HG02798 (cell line): ENCODE measurements at regions not wholly inside any gene's neighbourhood (a gene's known extent, or its start where the extent isn't known, plus 50 kb on each side); places are given as distances from the start of the nearest gene placed in this dataset.

Experiments used
- ATAC-seq: cut with Tn5 transposase; IDR thresholded peaks from one replicate; pipeline ENCODE4 v1.9.1; 2021; ENCODE audit warnings: mild to moderate bottlenecking; ENCODE audit not compliant: unreplicated experiment, poor library complexity

DNA sequence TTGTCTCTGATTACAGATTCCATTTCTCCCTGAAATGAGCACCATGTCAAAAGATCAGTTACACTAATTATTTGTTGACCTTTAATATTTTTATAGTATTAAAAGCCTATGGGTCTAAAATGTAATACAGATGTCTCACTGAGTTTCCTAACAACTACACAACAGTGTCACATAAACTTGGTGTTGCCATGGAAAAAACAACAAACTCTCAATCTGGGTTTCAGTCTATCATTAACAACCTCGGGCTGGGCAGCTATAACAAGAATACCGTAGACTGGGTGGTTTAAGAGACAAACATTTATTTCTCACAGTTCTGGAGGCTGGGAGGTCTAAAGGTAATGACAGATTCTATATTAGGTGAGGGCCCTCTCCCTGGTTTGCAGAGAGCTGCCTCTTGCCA is 407.1 kb downstream of the HNRNPD start:
- ATAC-seq = no peak

DNA sequence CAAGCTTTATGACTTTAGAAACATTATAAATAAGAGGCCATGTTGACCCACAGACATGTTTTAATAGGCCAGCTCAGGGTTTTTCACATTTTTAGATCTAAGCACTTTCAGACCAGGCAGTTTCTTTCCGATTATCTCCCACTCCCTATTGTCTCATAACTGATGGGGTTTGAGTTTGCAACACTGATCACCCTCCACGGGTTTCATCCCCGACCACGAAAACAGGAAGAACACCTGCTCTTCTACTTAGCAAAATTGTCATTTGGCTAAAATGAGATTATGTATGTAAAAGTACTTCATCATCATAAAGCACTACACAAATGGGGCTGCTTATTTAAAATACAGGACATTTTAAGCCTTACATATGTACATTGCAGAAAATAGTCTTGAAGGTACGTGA is 407.9 kb downstream of the HNRNPD start:
- ATAC-seq = no peak

DNA sequence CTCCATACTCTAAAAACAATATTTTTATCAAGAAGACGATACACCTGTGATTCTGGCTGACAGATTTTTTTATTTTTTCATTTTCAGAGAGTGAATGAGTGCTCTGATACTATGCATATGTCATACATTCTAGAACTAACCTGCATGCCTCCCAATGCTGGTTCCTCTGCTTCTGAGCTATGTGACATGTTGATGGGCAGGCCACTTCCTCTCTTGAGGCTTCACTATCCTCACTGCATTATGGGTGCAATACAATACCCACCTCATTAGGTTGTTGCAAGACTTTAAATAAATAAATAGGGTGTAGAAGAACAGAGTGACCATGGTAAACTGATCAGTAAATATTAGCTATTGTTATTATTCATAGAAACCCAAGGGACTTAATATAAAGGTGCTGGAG is 408.3 kb downstream of the HNRNPD start:
- no peak for ATAC-seq

DNA sequence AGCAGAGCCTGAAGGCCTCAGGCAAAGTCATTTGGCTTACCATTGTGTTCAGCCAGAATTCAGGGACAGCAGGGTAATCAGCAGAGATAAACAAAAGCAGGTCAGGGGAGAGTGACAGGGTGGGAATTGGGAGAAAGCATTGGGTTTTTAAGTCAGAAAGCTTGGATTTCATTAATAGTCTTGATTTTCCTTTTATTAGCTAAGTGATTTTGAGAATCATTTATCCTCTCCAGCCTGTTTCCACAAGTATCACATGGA is 410.1 kb downstream of the HNRNPD start:
- no peak for ATAC-seq

DNA sequence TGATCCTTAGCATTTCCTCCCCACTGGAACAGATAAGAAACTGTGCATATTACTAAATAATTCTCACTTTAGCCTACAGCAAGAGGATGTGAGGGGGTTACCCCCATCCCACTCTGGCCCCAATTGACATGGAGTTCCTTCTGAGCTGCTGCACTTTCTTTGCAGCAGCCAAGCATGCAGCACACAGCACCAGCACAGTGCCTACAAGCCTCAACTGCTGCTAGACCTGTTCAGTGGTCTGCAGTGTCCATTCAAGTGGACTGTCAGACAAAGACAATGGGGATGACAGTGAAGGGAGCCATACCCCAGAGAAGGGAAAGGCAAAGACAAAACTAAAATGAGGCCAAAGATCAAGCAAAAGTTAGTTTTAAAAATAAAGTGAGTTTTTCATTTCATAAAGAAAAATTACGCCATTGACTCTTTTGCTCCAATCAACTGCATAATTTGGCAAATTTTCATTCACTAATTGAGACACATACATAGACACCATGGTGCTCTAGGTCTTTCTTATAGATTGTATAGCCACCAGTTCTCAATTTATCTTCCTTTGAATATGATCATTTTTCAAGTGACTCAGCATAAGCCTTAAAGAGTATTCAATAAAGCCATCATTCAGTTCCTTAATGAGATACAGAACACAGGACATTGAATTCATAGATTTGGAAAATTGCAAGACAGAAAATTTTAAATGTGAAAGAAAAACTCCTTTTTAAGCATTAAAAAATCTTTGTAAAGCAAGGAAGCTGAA is 410.6 kb downstream of the HNRNPD start:
- ATAC-seq = no peak

DNA sequence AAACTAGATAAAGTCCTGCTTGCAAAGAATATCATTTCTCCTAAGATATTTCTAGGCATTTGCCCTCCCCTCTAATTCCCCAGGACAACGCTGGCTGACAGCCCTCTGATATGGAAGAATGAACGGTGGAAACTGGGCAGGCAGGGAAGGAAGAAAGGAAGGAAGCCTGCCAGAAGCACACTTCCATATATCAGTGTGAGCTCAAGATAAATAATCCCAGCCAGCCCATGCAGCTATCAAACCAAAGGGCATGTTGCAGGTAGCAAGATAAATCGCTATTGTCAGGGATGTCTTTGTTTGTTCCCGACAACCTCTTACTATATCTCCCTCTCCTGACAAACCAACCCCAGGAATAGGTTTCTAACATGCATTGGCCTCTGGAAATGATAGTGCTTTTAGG is 412.8 kb downstream of the HNRNPD start:
- no peak for ATAC-seq

DNA sequence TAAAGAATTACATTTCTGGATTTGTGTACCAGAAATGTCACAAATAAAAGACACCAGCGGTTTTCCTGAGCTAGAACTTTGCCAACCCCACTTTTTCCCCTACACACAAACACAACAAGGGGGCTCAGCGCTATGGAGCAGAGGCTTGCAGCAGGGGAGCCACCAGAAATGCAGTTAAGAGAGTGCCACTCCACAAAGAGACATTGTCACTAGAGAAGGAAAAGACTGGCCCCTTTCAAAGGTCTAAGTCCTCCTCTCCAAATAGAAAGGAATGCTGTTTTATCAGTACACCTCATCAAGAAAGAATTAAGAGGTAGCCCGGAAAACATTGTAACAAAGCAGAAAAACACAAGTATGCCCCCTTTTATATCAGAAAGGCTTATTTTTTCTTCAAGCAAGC is 419.5 kb downstream of the HNRNPD start:
- no peak for ATAC-seq

DNA sequence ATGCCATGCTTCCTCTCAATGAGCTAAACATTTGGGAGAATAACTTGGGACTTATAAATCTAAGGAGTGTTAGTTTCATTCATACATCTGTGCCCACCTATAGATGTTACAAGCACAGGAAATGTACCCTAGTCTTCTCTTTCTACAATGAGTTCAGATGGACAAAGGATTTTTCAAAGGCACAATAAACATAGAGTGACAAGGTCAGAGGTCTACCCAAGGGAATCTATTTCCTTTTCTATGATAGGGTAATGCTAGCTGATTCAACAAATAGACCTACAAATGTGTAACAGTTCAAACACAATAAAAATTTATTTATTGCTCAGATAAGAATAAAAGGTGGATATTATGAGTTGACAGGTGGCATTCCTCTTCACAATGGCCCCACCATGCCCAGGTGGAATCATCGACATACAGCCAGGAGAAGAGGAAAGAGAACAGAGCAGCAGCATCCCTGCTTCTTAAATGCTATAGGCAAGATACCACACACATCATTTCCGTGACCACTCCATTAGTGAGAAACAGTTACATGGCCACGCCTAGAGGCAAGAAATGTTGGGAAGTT is 421.8 kb downstream of the HNRNPD start:
- ATAC-seq = no peak

DNA sequence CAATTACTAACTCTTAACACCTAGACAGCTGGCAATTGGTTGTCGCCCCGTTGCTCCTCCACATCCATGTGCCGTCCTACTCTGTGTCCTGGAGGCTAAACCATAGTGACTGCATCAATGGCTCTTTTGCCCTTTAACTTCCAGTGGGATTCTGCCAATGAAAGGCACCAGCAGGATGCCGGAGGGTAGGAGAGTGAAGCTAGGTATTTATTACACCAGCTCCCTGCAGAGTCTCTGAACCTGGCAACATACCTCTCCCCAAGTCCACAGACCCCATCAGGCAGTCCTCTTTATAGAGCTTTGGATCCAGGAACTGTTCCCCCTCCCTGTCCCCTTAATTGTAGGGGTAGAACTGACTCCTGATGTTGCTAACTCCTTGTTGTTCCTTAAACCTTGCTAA is 426.8 kb downstream of the HNRNPD start:
- ATAC-seq = no peak

DNA sequence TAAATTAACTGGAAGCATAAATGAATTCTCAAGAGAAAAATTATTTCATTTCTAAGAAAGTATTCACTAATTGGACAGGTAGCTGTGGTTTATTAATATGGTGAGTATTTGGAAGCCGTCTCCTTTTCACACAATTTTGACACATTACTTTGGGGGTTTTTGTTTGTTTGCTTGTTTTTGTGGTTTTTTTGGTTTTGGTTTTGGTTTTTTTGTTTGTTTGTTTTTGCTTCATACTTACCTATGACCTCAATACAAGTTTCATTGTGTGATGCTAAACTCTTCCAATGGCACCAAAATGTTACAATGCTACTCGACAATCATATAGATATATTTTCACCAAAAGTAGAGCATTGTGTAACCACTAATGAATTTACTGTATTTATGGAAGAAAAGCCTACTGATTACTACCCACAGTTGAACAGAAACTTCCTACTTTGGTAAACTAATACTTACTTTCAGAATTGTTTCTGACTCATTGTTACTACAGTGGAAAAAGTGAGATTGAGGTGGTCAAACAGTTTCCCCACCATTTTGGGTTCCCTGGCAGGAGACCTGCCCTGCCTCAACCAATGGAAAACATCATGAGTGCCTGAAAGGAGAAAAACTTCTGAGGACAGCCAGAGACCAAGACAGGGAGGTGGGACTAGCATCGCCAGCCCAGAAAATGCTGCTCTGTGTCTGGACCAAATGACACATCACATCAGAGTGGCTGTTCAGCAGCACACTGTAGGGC is 443.1 kb downstream of the HNRNPD start:
- ATAC-seq = no peak

DNA sequence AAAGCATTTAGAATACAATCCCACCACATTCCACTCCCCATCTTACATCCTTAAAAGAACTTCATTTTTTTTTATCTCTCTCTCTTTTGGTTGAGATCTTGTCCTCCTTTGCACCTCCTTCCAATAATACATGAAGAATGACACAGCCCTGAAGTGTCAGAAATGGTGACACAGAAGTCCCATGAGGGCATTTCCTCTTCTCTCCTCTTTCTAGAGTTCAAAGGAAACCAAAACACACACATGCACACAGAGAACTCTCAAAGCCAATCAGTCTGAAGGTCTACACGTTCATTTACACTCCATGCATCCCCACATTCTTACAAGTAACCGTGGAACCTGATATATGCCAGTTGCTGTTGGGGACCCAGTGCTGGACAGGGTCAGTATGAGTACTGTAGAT is 450.7 kb downstream of the HNRNPD start:
- no peak for ATAC-seq

DNA sequence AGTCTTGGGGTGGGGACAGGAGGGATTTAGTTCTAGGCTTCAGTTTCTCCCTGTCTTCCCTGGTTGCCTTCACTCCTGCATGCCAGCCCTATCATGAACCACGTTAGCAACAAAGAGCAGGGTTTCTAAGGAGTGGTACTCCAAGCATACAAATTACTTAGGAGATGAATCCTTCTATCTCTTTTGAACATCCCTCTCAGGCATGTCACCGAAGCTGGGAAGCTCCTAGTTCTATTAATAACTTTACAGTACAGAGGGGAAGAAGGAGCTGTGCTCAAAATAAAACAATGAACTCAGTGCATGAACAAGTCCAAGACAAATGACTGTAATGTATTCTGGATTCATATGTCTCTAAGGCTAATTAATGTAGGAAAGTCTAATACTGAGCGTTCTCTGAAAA is 450.6 kb upstream of the RASGEF1B start:
- no peak for ATAC-seq

DNA sequence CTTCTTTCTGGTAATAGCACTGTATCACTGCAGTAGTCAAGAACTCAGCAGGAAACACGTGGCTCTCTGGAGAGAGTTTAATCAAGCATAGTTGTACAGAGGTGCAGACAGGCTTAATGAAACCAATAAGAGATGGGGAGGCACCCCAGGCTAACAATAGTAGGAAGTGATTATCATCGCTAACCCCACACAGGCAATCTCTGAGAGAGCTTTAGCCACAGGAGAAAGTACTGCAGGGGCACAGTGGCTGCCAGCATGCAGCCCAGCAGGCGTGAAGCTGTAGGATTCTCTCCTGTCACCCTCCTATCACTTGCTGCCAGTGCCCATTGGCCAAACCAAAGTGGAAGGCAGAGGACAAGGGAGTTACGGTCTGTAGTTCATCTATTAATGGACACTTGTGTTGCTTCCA is 450.0 kb upstream of the RASGEF1B start:
- no peak for ATAC-seq

DNA sequence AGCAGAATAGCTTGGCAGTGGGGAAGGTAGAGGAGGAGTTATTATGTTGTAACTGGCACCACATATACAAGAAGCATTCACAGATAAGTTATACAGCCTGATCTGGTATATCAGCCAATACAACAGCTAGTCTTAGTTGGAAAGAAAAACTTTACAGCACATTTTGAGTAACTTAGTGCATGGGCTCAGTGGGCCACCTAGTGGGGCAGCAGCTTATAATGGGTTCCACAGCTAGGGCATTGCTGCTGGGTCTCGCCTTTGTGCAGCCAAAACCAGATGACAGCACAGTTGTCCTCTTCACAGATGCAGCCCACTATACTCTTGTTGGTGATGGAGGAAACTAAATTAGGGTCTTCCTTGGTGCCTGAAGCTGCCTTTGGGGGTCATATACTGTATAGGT is 448.1 kb upstream of the RASGEF1B start:
- ATAC-seq = no peak

DNA sequence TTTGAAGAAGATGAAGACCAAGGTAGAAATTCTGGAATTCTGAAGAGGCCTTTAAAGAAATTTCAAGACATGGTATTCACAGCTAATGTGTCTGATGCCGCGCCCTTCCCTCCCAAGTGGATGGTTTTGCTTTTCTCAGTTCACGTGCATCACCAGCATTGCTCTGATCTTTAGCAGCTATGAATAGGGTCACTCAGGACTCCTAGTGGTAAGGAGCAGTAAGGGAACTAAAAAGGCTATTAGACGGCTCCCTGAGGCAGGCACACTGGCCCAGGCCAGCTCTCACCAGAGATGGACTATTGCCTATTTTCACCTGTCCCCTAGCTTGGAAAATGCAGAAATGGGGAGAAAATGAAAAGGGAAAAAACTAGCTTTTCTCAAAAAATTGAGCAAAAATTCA is 447.5 kb upstream of the RASGEF1B start:
- ATAC-seq = peak; percentile 78

DNA sequence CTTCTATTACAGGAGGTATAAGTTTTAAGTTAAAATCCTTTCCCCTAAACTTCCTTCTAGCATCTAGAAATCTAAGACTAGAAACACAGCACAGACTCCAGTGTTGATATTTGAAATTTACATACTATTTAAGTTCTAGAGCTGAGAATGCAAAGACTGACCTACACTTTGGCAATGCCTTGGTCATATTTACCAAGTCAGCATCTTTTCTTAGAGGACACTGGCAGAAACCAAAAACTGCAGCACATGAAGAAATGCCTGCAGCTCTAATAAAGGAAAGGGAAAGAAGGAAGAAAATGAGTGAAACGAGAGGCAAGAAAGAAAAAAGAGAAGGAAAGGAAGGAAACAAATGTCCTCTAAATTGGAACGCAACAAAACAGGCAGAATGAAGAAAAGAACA is 443.7 kb upstream of the RASGEF1B start:
- no peak for ATAC-seq

DNA sequence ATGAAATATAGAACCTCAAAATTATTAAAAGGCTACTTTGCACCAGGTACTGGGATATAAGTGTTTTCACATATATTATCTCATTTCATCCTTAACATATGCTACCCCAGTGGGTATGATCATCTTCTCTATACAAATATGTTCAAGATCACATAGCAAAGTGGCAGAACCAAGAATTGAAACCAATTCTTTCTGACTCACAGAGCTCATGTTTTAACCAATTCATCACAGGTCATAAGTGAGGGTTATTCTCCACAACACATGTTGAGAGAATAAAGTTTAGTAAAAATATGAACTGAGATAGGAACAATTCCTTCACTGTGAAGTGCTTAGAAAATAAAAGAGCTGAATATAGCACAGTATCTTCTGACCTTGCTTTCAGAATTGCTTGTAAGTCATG is 442.9 kb upstream of the RASGEF1B start:
- ATAC-seq = no peak

DNA sequence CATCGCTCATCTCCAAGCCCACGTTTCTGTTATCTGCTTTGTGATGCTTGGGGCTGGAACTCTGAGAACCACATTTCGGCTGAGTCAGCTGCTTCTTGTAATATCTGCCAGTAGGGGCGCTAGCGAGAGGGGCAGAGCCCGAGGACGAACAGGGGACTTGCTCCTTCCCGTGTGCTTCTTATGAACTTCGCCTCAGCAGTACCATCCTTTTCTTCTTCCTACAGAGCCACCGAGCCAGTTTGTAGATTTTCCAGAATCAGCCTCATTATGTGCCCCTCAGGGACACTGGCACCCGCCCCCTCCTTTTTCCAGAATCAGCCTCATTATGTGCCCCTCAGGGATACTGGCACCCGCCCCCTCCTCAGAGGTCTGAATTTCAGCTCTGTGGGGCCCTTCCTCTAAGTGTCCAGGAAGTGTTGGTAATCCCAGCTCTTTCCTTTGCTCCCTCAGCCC is 441.7 kb upstream of the RASGEF1B start:
- peak; percentile 89 for ATAC-seq

DNA sequence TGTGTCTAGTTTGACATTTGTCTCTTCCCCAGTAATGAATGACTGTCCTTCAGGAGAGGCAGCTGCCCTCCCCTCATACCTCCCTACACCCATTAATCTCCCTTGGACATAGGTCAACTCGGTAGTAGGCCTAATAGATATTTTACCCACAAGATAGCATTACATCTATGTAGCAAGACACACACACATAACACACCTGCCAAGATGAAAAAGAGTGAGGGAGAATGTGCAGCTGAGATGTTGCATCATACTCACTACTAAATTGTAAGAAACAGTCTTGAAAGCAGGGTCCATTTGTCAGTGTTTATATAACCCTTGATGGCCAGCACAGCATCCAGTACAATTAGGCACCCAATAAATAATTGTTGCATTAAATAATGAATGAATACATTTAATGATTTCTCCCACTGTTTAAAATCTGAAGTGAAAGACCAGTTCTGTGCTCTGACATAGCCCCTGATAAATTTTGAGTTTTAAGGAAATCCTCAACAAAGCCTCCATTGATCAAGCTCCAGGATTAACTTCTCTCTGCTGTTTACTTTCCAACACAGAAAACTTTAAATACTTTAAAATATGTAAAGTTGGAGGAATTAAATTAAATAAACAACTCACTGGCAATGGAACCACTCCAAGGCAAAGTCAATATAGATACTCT is 440.8 kb upstream of the RASGEF1B start:
- ATAC-seq = no peak

DNA sequence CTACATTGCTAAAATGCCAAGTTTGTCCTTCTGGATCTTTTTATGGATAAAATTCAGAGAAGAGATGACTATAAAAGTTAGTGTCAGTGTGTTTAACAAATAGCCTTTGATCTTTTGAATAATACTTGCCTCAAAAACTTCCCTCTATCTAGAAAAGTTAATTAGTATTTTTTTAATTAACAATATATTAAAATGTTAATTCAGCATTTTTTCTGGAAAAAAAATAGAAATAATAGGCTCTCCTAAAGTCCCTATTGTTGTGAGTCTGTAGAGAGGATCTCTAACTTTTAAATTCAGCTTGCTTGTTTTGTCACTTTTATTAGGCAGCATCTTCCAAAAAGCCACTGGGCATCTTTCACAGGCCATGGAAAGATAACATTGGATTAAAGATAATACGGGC is 435.2 kb upstream of the RASGEF1B start:
- ATAC-seq = no peak

DNA sequence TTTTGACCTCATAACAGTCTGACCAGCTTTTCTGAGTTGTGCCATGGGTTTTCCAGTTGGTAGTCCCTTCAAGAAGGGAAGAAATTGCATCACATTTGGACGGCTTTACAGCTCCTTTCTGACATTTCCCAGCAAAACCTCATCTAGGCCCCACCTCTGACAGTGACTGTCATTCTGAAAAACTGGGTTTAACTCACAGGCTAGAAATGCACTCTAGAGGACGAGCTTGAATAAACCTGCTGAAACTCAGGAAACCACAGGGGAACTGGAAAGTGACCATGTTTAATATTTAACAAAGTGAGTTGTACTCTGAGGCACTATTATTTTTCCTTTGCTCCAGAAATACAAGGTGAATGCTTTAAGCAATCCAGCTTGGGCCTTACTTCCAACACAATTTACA is 434.3 kb upstream of the RASGEF1B start:
- ATAC-seq = peak; percentile 95
